Activated CD4-positive, alpha-beta T cell treated with anti-CD3 and anti-CD28 coated beads for 4 hours (primary cell): ENCODE measurements at regions not wholly inside any gene's neighbourhood (a gene's known extent, or its start where the extent isn't known, plus 50 kb on each side); places are given as distances from the start of the nearest gene placed in this dataset.

Experiments used
- DNase-seq, 2 donors: peaks; one replicate each; pipeline ENCODE4 v3.0.0-alpha.2; 2020

DNA sequence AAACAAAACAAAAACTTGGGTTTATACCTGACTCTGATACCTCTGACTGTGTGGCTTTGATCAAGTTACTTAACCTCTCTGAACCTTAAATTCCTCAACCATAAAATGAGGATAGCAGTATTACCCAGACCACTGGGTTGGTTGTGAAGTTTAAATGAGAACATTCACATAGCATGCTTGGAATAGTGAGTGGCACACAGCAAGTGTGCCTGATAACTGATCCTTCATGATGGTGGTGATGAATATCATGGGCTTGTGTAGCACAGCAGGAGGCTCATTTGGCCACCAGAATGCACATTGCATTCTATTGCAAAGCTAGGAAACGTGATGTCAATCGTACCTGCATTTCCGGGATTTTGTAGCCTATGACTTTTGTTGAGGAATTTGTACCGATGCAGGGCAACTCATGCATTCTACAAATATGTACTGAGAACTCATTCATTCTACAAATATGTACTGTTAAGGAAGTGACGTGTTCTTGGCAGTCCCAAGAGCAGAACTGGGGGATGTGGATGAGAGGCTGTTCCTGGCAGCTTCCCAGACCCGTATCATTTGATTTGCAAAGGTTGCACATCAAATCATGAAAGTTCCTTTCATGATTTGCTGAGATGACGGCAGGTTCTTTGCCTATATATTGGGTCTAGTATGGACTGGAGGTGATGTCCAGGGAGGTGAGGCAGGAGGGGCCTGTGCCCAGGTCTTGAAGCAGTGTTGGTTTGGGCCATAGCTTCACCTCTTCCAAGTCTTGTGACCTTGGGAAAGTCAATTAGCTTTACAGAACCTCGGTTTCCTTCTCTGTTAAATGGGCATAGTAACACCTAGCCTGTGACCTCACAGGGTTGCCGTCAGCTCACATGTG is 94.6 kb upstream of the SMNDC1 start:
- DNase-seq: no peak

DNA sequence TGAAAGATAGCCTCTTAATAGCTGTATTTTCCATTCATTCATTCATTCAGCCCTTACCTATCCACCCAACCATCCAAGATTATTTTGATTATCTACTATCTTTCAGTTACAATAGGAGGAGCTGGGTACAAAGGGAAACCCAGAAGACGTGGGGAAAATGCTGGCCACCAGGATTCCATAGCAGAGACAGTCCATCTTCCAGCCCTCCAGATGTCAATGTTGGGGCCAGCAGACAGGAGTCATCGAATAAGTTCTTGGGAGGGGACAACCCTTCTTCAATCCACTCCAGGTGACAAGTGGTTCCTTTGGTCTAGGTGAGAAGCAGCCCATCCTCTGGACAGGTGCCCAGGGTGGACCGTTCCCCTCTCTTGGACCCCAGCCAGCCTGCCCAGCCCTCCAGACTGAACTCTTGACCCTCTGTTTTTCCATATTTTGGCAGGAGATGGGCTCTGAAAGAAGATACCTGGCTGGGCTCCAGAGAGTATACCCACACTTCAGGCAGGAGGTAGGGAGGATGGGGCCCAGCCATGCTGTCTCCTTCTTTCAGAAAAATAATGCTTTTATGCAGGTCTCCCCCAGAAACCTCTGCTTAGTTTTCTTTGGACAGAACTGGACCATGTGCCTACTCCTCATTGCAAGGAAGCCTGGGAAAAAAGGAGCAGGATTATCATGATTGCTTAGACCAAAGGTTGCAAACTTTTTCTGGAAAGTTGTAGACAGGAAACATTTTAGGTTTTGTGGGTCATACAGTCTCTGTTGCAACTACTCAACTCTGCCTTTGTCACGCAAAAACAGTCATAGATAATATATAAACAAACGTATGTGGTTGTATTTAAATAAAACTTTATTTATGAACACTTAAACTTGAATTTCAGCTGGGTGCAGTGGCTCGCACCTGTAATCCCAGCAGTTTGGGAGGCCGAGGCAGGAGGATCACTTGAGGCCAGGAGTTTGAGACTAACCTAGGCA is 95.5 kb upstream of the SMNDC1 start:
- no peak for DNase-seq

DNA sequence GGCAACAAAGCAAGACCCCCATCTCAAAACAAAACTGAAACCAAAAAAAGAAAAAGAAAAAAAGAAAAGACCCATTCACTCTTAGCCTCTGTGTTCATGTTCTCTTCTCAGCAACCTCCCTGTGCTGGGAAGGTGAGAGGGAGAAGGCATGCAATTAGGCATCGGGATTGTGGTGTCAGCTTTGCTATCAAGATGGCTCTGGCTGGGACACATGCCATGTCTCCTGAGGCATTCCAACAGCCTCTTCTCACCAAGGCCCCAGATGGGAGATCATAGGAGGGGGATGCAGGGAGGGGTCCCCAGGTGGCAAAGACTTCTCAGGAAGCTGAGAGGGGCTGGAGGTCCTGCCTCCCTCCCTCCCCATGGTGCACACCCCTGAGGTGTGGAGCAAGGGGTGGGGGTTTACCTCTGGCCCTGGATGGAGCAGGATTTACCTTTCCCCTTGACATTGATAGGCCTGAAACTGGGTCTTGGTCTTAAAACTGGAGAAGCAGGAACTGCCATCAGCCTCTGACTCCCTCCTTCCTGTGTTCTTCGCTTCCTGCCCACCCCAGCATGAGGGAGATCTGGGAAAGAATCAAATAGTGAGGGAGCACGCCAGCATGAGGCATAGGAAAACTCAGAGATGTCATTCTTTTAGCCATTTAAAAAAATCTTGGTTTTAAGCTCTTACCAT is 96.2 kb upstream of the DUSP5 start:
- DNase-seq: no peak

DNA sequence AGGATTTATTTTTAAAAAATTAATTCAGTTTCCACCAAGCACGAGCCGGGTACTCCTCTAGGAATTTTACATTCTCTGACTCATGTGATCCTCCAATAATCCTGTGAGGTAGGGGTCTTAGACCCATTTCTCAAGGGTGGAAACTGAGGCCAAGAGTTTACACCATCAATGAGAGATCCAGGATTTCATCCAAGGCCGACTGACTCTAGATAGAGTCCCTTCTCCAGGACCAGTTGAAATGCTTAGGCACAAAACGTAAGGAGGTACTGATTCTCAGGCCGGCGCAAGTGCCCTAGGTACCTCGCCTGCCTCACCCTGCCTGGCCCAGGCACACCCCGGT is 95.7 kb upstream of the DUSP5 start:
- no peak for DNase-seq

DNA sequence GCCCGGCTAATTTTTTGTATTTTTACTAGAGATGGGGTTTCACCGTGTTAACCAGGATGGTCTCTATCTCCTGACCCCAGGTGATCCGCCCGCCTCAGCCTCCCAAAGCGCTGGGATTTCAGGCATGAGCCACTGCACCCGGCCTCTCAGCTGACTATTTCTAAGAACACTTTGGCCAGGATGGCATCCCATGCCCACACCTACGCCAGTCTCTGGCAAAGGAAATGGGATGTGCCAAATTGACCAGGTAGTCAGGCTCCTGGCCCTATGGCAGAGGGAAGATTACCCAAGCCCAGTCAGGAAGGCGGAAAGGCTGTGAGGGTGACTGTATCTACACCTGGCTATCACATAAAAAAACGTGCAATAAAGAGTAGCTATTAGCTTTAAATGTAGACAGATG is 94.1 kb upstream of the DUSP5 start:
- no peak for DNase-seq

DNA sequence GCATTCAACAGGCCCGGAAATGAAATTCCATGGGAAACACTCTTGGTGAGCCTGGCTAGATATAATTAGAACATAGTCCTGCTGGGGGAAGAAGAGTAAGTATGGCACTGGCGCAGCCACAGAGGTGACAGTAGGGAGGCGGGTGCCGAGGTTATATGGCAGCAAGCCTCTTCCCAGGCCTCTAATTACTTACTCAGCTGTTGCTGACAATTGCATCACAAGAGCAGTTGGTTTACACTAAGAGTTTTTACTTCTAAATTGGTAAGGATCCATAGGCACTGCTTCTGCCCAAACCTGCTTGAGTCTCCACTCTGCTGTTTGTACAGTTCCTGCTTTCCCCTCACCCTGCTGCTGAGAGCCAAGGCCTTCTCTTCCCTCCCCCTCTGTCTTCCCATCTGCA is 93.3 kb upstream of the DUSP5 start:
- no peak for DNase-seq

DNA sequence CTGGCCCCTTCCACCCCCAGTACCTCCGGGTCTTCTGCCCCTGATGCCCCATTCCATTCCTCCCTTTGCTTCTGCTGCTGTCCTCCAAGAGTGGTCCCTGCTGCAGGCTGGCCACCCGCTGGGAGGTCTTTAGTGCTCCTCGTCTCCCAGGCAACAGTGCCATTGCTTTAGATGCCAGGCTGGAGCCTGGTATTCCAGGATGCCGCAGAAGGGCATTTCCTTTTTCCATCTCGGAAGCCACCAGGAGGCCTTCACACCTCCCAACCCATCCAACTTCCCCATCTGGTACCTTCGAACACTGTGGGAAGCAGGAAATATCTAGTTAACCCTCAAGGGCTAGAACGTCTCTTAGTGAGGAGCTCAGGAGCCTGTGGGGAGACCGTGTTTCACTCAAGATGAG is 92.9 kb upstream of the DUSP5 start:
- no peak for DNase-seq

DNA sequence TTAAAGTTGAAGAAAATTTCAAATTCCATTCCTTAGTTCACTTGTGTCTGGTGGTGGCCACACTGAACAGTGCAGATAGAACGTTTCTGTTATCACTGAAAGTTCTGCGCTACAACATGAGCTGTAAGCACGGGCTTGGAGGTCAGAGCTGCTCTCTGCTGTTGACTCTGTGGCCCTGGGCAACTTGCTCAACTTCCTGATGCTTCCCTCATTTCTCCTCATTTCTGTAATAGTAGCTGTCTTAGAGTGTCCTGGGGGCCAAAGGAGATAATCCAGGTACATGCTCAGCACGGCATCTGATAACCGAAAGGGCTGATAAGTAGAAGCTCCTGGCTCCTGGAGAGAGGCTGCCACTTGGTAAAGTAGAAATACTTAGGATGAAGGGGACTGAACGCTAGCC is 92.3 kb upstream of the DUSP5 start:
- no peak for DNase-seq

DNA sequence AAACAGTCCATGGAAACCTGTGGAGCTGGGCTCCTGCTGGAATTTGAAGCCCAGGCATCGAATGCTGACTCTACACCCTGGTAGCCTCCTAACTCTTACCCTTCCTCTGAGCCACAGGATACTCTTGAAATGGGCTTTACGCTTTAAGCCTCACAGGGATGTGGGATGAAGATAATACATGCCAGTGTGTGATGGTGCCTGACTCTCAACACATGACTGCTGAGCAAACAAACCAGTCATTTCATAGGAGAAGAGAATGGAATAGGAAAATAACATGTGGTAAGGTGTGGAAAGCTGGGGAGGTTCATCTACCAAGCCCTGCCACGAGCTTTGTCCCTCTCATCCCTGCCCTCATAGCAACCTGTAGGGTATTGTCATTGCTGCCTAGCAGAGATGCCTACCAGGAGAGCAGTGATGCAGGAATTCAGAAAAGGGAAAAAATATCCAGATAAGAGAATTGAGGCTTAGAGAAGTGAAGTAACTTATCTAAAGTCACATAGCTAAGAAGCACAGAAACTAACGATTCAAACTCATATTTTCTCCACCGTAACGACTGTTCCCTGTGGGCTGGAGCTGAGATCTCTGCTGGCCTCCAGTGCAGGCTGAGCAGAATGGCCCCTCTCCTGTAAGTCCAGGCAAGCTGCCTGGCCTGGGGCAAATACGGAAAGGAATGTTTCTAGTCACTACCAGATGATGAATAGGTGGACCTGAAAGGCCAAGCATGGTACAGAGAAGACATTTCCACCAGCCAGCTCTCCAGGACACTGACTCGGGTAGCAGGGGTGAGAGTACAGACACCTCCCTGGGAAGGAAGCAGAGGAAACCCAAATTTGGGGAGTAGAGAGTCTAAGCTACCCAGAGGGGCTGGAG is 90.2 kb upstream of the DUSP5 start:
- DNase-seq: no peak

DNA sequence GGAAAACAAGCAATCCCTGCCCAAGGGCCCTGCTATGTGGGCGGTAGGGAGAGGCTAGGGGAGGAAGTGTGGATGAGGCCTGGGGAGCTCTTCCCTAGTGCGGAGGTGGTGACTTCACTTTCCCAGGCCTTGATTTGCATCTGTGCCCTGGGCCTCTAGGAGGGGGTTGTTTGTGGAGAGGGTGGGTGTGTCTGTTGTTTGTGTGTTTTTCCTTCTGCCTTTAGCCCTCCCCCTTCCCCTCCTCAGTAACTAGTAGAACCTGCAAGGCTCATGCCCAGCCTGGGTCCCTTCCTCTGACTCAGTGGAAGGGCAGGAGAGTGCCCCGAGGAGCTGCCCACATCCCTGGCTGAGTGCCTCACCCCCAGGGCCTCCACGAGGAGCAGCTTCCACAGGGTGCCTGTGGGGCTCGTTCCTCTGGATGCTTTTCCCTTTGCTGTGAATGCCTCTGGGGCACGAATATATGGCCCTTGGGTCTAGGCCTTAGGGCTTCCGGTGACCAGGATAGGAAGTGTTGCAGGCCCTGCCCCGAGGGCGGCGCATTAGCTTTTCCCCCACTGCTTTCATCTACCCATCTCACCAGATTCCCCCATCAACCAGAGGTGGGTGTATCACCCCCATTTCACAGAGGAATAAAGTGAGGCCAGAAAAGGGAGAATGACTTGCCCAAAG is 89.4 kb upstream of the DUSP5 start:
- DNase-seq: no peak

DNA sequence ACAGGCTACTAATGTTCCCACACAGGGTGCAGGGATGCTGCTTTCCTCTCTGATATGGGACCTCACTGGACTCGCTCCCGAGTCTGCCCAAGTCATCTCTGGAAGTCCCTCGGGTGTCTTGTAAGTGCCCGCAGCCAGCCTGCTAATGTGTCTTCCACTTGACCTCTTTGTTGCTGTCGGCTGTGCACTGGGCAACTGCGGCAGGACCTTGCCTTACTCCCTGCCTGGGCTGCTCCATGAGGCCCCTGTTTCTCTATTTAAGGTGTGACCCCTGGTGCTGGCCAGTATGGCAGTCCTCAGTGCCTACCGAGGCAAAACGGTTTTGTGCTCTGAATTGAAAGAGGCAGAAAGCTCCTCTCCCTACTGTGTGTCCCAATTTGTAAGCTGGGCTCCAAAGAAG is 88.8 kb upstream of the DUSP5 start:
- no peak for DNase-seq

DNA sequence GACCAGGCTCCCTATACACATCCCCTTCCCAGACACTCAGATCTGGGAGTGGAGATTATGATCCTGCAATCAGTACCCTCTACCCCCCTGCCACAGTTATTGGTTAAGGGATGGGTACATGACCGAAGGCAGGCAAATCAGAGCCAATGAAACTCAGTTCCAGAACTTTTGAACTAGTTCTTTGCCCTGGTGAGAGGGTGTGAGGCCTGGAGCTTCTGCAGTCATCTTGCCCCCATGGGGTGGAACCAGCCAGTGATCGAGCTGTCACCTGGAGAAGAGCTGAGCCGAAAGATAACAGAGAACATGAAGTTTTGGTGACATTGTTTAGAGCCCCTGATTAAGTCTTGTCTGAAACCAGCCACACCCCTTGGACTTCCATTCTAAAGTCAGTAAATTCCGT is 88.2 kb upstream of the DUSP5 start:
- DNase-seq: no peak

DNA sequence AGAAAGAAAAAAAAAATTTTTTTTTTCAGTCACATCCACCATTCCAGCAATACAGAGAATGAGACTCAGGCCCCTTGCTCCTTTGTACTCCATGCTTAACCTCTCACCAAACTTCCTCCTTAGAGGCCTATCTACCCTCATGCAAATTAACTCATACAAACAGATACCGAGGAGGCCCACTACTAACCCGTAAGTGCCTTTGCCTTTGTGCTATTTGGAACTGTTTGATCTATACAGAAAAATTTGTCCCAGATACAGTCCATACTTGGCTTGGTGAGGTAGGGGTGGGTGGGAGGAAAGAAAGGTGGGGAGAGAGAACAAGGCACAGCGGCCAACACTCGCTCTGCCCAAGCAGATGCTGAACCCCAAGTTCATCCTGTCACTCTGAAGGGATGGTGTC is 87.8 kb upstream of the DUSP5 start:
- DNase-seq: no peak

DNA sequence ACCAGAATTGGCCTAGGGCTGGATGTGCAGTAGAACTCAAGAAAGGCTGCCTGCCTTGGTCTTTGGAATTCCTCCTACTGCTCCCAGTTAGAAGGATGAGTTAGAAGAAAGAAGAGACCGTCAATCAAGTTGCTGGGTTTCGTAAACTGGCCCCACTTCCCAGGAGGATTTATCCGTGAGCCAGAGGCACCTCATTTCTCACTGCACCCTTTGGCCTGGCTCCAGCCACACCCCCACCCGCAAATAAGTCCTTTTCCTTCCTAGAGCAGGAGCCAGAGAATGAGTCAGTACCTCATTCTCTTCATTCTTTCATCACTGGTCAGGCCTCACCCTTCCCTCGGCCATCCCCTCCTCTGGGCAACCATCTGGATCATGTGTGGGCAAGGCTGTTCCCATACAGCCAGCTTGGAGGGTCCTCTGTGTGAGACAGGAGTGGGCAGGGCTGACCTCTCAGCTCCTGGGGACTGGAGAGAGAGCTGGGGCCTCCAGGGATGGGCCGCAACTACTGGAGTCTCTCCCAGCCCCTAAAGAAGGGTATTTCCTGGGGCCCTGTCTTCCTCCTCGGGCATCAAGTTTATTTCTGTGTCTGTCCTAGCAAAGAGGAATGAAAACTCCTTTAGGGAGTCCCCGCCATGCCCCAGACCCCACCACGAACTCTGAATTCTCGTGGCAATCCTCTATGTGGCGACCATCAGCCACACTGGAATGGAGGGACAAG is 87.2 kb upstream of the DUSP5 start:
- no peak for DNase-seq

DNA sequence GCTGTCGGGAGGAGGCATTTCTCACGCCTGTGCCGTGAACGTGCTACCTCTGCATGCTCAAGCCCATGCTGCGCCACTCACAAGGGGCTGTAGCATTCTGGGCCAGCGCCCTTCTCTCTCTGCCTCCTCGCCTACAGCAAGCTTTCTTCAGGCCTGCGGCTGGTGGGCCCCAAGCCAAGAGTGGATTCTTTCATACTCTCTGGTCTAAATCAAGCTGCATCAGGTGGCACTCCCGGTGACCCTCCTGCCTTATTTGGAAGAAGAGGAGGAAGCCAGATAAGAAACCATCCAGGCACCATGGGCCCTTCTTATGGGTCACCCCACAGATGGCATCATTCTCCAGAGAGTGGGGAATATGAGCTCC is 86.7 kb upstream of the DUSP5 start:
- no peak for DNase-seq

DNA sequence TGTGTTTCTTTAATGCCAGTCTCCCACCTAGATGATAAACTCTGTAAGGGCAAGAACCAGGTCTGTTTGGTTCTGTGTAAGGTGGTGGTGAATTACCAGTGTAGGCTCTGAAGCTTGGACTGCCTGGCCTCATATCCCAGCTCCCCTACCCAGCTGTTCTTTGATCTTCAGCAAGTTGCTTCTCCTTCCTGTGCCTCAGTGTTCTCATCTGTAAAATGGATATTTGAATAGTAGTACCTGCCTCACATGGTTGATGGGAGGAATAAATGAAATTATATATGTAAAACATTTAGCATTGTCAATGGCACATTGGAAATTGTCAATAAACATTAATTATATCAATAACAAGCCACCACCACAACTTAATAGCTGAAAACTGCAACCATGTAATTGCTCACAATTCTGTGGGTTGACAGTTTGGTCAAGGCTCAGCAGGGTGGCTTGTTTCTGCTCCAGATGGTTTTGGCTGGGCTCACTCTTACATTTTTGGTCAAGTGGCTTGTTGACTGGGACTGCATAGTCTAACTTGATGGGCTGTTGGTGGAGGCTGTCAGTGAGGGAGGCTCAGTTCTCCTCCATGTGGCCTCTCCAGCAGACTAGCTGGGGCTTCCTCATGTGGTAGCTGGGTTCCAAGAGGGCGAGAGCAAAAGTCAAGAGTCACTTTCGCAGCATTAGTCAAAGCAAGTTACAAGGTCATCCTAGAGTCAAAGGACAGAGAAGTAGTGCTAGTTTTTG is 84.5 kb upstream of the DUSP5 start:
- DNase-seq: no peak

DNA sequence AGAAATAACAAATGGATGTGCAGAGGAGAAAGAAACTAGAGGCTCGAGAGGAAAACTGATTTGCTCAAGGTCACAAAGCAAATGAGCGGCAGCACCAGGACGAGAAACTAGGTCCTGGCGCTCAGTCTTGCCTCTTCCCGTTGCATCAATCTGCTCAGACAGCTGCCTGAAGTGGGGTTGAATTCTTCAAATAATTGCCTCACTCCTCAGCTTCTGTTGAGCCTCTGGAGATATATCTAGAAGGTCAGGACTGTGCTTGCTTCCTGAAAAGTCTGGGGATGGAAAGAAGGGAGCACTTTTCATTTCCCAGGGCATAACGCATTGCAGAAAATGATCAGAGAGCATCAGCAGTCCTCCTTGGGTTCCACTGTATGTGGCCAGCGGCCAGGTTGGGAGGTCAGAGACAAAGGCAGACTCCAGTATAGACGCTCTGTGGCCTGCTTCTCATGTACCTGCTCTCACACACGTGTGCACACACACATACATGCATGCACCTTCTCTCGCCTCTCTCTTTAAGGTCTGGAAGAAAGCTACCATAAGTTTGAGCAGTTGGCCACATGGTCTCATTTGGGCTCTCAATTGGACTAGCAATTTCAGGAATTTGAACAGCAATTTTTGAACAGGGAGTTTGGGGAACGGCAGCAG is 83.7 kb upstream of the DUSP5 start:
- no peak for DNase-seq

DNA sequence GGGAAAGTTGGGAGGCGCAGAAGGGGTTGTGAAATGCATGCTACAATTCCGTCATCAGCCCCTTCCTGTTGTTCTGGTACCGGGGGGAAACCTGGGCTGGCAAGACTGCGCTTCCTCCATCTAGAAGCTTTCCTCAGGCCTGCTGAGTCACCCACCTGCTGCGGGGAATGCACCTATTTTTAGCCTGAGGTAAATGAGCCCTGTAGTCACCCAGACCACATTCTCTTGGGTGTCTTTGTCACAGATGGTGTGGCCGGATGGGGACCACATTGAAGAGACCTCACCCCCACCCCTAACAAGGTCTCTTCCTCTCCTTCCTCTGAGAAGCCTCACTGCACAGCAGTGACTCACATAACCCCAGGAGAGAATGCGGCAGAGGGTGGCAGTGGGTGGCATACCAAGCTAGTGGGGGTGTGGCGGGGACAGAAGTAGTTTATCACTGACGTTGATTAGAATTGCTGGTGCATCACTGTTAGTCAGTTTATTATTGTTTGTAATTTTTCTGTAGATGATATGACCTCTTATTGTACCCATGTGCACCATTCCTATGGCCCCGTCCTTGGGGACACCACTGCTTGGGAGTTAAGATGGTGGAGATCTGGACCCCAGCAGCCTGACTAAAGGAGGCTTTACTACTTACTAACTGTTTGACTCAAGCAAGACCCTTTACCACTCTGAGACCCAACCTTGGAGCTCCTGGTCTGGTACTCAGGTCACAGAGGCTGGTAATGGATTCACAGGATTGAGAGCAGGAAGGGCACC is 83.0 kb upstream of the DUSP5 start:
- peak; percentile 89 to 93 for DNase-seq

DNA sequence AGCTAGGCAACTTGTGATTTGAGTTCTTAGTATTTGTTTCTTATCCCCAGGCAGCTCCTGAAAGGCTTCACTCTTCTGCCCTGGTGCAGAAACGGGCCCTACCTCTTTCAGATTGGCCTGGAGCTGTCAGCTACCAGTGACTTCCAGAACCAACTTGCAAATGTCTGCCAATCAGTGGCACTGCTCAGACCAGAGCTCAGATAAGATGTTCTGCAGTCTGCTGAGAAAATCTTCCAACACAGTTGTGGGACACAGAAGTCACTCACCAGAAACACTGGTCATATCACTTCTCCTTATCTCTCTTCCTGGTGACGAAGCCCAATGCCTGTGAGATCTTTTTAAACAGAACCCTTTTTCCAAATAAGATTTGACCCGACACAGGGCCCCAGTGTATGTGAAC is 81.9 kb upstream of the DUSP5 start:
- DNase-seq: no peak
